Caco-2 (cell line): ENCODE measurements at regions not wholly inside any gene's neighbourhood (a gene's known extent, or its start where the extent isn't known, plus 50 kb on each side); places are given as distances from the start of the nearest gene placed in this dataset.

Source experiments
- BruUV-seq: library from RNA; stranded (reverse); fragments of 400-500 nt; replicated peaks from 2 replicates; lab custom pipeline; 2021; lab: Mats Ljungman, UMichigan
- CTCF ChIA-PET: fragments of 300-600 bp; sonication (Branson Sonifier 250); formaldehyde crosslinking; loops from one replicate; lab custom pipeline; 2022; ENCODE audit warnings: antibody characterized with exemption; lab: Charles Lee
- POLR2A ChIA-PET: fragments of 300-600 bp; sonication (Branson Sonifier 250); formaldehyde crosslinking; loops from one replicate; lab custom pipeline; 2022; ENCODE audit warnings: antibody characterized with exemption; lab: Charles Lee
- DNase-seq, 2 experiments: peaks; one replicate each; pipeline versions ENCODE4 v3.0.0 to v3.0.0-alpha.2; 2020 to 2022
- H3K27me3 ChIP-seq: replicated peaks from 2 replicates; pipeline ENCODE4 v1.6.0; 2011; ENCODE audit warnings: low read length; ENCODE audit not compliant: control insufficient read depth, insufficient read depth
- H3K36me3 ChIP-seq: 2 replicates; pipeline ENCODE4 v1.5.1; 2011; ENCODE audit warnings: low read length; ENCODE audit not compliant: control insufficient read depth, insufficient read depth
- H3K4me1 ChIP-seq: fragments of 250-450 bp; sonication (Bioruptor Pico); 2 replicates; pipeline ENCODE4 v1.5.1; 2020; ENCODE audit warnings: mild to moderate bottlenecking
- H3K4me3 ChIP-seq: 2 replicates; pipeline ENCODE4 v1.5.1; 2011; ENCODE audit warnings: low read depth, mild to moderate bottlenecking, control low read depth, low read length
- H3K9me3 ChIP-seq: fragments of 250-450 bp; sonication (Bioruptor Pico); 2 replicates; pipeline ENCODE4 v1.5.1; 2020; ENCODE audit warnings: mild to moderate bottlenecking, moderate library complexity
- H3K27ac Mint-ChIP-seq: one replicate; pipeline ENCODE4 v1.8.0; 2022; ENCODE audit warnings: mixed read lengths; ENCODE audit not compliant: unreplicated experiment
- H3K27me3 Mint-ChIP-seq: one replicate; pipeline ENCODE4 v1.8.0; 2022; ENCODE audit warnings: mixed read lengths; ENCODE audit not compliant: insufficient read depth, unreplicated experiment
- H3K36me3 Mint-ChIP-seq: one replicate; pipeline ENCODE4 v1.8.0; 2022; ENCODE audit warnings: mild to moderate bottlenecking, mixed read lengths; ENCODE audit not compliant: insufficient read depth, unreplicated experiment
- H3K4me1 Mint-ChIP-seq: one replicate; pipeline ENCODE4 v1.8.0; 2022; ENCODE audit warnings: low read depth, mixed read lengths; ENCODE audit not compliant: unreplicated experiment
- H3K4me3 Mint-ChIP-seq: one replicate; pipeline ENCODE4 v1.8.0; 2022; ENCODE audit warnings: mild to moderate bottlenecking, moderate library complexity, mixed read lengths; ENCODE audit not compliant: unreplicated experiment
- H3K9me3 Mint-ChIP-seq: one replicate; pipeline ENCODE4 v1.8.0; 2022; ENCODE audit warnings: mixed read lengths; ENCODE audit not compliant: unreplicated experiment
- intact Hi-C: fragments of 100-400 bp; cut with micrococcal nuclease; formaldehyde crosslinking; loops from one replicate; pipeline ENCODE4 v1.10.0; 2022; ENCODE audit not compliant: unreplicated experiment
- TF ChIP-seq, protein P1 (sequence below), 2 experiments: fragments of 200-600 bp in 1 of 2; IDR thresholded peaks; 1 replicate in 1 of 2; 2 replicates in 1 of 2; pipeline versions ENCODE4 v1.5.1 to v1.8.0; 2011 to 2022; ENCODE audit warnings: antibody characterized with exemption in 1 of 2, control low read depth in 1 of 2, inconsistent platforms in 1 of 2, low read depth in 1 of 2, low read length in 1 of 2, mild to moderate bottlenecking in 1 of 2, moderate library complexity in 1 of 2; ENCODE audit not compliant: insufficient read depth in 1 of 2, severe bottlenecking in 1 of 2, unreplicated experiment in 1 of 2

DNA sequence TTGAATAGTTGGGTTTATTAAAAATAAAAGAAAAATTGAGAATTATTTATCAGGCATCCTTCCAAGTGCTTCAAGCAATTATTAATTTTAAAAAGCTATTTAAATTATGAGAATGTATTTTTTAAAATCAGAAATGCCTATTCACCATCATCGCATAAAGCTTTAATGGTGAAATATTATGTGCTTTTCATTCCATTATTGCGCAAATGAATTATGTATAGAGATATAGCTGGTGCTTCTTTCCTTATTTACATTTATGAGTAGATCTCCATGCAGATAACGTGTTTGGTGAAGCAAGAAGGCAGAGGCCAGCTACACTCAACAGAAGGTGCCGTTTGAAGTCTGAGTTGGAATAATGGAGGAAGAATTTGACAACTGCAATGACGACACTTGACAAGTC is 549.1 kb upstream of the DPP6 start:
- CTCF ChIA-PET, result no interaction called here
- Histone ChIP-seq H3K4me1 (no peaks in the 10 kb centered on the region), H3K27me3 (no peaks in the 10 kb centered on the region), H3K9me3 (peaks cover 4% of the 10 kb centered on the region; the same call in 1 of the 2 replicates), H3K4me3 (no peak overlapping the region), H3K36me3 (no peaks in the 10 kb centered on the region)
- Mint-ChIP-seq H3K9me3 (peaks cover 38% of the 10 kb centered on the region), H3K4me3 (no peak overlapping the region), H3K36me3 (peaks cover 6% of the 10 kb centered on the region), H3K4me1 (no peaks in the 10 kb centered on the region), H3K27me3 (no peaks in the 10 kb centered on the region), H3K27ac (no peak overlapping the region)
- TF ChIP-seq, protein P1, sequence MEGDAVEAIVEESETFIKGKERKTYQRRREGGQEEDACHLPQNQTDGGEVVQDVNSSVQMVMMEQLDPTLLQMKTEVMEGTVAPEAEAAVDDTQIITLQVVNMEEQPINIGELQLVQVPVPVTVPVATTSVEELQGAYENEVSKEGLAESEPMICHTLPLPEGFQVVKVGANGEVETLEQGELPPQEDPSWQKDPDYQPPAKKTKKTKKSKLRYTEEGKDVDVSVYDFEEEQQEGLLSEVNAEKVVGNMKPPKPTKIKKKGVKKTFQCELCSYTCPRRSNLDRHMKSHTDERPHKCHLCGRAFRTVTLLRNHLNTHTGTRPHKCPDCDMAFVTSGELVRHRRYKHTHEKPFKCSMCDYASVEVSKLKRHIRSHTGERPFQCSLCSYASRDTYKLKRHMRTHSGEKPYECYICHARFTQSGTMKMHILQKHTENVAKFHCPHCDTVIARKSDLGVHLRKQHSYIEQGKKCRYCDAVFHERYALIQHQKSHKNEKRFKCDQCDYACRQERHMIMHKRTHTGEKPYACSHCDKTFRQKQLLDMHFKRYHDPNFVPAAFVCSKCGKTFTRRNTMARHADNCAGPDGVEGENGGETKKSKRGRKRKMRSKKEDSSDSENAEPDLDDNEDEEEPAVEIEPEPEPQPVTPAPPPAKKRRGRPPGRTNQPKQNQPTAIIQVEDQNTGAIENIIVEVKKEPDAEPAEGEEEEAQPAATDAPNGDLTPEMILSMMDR (IDR thresholded peaks at IDR 0.05; ENCODE audit: insufficient read depth in 1 of 2, low read depth in 1 of 2, low read length in 1 of 2, severe bottlenecking in 1 of 2, unreplicated experiment in 1 of 2), result no peak
- BruUV-seq, result no TSS peak
- intact Hi-C loops, result no loop called here
- POLR2A ChIA-PET, result no interaction called here
- no peak for DNase-seq

DNA sequence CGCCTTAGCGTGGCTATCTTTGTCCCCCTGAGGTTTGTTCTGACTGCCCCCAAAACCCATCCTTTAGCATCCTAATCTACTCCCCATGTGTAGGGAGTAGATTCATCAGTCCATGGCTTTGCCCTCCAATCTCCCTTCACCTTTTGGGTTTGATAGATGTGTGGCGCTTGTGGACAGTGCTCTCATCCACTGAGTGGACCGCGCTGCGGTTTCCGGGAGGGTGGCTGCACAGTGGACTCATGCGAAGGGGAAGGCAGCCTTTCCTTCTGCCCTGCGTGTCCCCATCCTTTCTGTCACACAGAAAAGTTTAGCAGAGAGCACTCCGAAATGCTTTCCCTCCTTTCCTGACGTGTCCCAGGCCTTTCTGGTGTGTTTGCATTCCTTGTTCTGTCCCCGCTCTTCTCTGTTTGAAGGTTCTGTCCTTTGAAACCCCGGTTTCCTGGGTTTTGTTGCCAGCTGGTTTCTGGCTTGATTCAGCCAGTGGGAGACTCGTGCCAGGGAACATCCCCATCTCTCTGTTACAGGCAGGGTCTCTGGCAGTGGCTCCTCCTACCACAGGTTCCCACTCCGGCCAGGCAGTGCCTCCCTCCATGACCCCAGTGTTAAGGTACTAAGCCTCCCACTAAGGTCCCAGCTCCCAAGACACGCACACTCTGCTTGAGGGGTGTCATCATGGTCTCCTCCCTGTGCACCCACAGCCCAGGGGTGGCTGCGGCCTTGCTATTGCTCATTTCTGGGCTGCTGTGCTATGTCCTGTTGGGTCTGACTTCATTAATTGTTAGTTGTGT is 547.7 kb upstream of the DPP6 start:
- intact Hi-C loops, result no loop called here
- Histone ChIP-seq H3K36me3 (no peaks in the 10 kb centered on the region), H3K4me3 (no peak overlapping the region), H3K9me3 (peaks cover 4% of the 10 kb centered on the region; the same call in 1 of the 2 replicates), H3K4me1 (no peaks in the 10 kb centered on the region), H3K27me3 (no peaks in the 10 kb centered on the region)
- no peak for DNase-seq
- Mint-ChIP-seq H3K4me3 (no peak overlapping the region), H3K27ac (no peak overlapping the region), H3K27me3 (no peaks in the 10 kb centered on the region), H3K9me3 (peaks cover 33% of the 10 kb centered on the region), H3K4me1 (no peaks in the 10 kb centered on the region), H3K36me3 (peaks cover 6% of the 10 kb centered on the region)
- ChIA-PET CTCF (no interaction called here), POLR2A (no interaction called here)
- BruUV-seq, result no TSS peak
- TF ChIP-seq, protein P1 (IDR thresholded peaks at IDR 0.05; ENCODE audit: insufficient read depth in 1 of 2, low read depth in 1 of 2, low read length in 1 of 2, severe bottlenecking in 1 of 2, unreplicated experiment in 1 of 2), result no peak

DNA sequence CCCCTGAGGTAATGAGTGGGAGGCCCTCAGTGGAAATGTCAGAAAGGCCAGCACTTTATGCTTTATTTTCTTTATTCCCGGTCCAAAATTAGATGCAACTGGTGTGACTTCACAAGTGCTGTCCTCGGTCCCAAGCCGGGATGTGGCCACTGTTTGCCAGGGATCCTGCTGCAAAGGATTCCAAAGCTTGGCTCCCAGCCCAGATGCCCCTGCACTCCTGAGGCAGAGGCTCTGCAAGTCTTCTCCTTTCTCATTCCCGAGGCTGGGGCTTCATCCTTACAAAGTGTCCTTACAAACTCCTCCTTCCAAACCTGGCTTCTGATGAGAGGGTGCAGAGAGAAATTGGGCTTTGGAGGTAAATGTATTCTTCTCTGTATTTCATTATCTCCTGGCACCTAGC is 544.3 kb upstream of the DPP6 start:
- no peaks in the 10 kb centered on the region for H3K27me3 ChIP-seq
- H3K9me3 Mint-ChIP-seq, result peaks cover 20% of the 10 kb centered on the region
- ChIA-PET POLR2A (no interaction called here), CTCF (no interaction called here)
- TF ChIP-seq, protein P1 (IDR thresholded peaks at IDR 0.05; ENCODE audit: insufficient read depth in 1 of 2, low read depth in 1 of 2, low read length in 1 of 2, severe bottlenecking in 1 of 2, unreplicated experiment in 1 of 2), result no peak
- H3K4me3 Mint-ChIP-seq, result no peak overlapping the region
- H3K4me1 Mint-ChIP-seq, result no peaks in the 10 kb centered on the region
- H3K36me3 ChIP-seq, result no peaks in the 10 kb centered on the region
- BruUV-seq, result no TSS peak
- no peaks in the 10 kb centered on the region for H3K4me1 ChIP-seq
- H3K4me3 ChIP-seq, result no peak overlapping the region
- DNase-seq, result no peak
- H3K9me3 ChIP-seq, result peaks cover 4% of the 10 kb centered on the region; the same call in 1 of the 2 replicates
- H3K36me3 Mint-ChIP-seq, result peaks cover 6% of the 10 kb centered on the region
- no peak overlapping the region for H3K27ac Mint-ChIP-seq
- no peaks in the 10 kb centered on the region for H3K27me3 Mint-ChIP-seq
- intact Hi-C loops, result no loop called here
